HG03060 (cell line): ENCODE measurements at regions not wholly inside any gene's neighbourhood (a gene's known extent, or its start where the extent isn't known, plus 50 kb on each side); places are given as distances from the start of the nearest gene placed in this dataset.
"Not testable (repeated sequence)": the region's sequence is repeated elsewhere in the genome, so short reads cannot be mapped to it uniquely, and the experiment has no call there.

Experiments used
- ATAC-seq: cut with Tn5 transposase; IDR thresholded peaks from one replicate; pipeline ENCODE4 v1.9.1; 2021; ENCODE audit warnings: low read depth, moderate number of reproducible peaks; ENCODE audit not compliant: unreplicated experiment

- ATAC-seq = no peak
Observed at GRCh38 chr10:38209332-38209731, 115.2 kb downstream of the ZNF37A start.

DNA sequence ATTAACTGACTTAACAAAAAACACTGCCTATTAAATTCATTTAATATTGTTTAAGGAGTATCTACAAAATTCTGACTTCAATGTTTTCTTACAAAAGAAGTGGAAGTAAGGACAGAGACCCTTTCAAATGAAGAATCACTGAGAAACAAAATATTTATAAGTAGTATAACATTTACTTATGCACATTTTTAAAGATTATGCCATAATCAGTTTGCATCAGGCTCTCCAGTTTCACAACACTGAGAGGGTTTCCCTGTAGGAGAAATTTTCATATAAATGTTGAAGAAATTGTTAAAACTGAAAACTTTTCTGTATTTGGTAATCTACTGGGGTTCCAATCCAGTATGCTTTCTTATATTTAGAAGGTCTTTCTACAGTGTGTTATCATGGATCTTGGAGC is 115.6 kb downstream of the ZNF37A start:
- ATAC-seq = not testable (repeated sequence)

DNA sequence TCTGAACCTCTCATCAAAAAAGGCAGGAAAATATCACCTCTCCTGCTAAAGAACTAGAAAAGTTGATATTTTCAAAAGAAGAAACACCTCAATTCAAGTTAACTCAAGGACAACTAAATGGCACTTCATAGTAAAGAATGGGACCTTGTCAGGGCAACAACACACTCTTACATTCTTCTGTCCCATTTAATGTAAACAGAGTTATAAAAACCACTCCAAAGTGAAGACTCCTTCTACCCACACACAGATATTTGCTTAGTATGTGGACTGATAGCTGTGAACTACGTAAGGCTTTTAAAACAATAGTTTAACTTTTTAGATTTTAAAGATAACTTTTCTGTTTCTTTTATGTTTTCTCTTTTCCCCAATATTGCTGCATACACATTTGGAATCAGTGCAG is 118.3 kb downstream of the ZNF37A start:
- no peak for ATAC-seq

GRCh38 chr10:38226385-38226784 is 132.2 kb downstream of the ZNF37A start:
- ATAC-seq = no peak

GRCh38 chr10:38228394-38228793 is 134.3 kb downstream of the ZNF37A start:
- ATAC-seq = no peak

DNA sequence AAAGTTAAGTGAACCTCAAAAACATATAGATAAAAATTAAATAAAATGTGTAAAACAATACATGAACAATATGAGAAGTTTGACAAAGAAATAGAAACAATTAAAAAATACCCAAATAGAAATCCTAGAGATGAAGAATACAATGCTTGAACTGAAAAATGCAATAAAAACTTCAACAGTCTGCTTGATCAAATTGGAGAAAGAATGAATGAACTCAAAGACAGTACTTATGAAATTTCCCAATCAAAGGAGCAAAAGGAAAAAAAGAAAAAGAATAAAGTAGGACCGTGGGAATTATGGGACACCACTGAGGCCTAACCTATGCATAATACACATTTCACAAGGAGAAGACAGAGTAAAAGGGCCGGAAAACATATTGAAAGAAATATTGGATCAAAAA is 144.3 kb downstream of the ZNF37A start:
- ATAC-seq = not testable (repeated sequence)

- ATAC-seq = not testable (repeated sequence)
Observed at GRCh38 chr10:38242061-38242649, 148.0 kb downstream of the ZNF37A start.

- not testable (repeated sequence) for ATAC-seq
Observed at GRCh38 chr10:38248113-38248512, 154.0 kb downstream of the ZNF37A start.

- ATAC-seq = not testable (repeated sequence)
Observed at GRCh38 chr10:38252551-38252950, 158.4 kb downstream of the ZNF37A start.

GRCh38 chr10:38267555-38267954 is 173.4 kb downstream of the ZNF37A start:
- not testable (repeated sequence) for ATAC-seq

GRCh38 chr10:38271031-38271430 is 176.9 kb downstream of the ZNF37A start:
- ATAC-seq = not testable (repeated sequence)

DNA sequence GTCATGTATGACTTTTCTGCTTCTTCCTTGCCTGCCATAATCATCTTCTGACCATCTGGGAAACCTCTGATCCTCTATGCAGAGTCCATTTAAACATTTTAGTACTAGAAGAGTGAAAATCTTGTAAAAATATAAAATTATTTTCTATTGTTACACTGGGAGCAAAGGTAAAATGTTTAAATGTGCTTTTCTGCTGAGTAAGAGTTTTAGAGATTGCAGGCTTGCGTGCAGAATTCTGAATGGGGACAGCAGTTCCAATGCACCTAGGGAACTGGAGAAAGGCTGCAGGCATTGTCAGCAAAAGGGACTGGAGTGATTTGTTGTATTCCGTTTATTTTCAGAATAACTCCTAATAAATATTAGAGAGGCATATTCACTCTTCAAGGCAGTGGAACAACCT is 180.7 kb downstream of the ZNF37A start:
- not testable (repeated sequence) for ATAC-seq

GRCh38 chr10:38292560-38292959 is 198.4 kb downstream of the ZNF37A start:
- not testable (repeated sequence) for ATAC-seq

- ATAC-seq = not testable (repeated sequence)
Observed at GRCh38 chr10:38310111-38310510, 216.0 kb downstream of the ZNF37A start.

- not testable (repeated sequence) for ATAC-seq
Observed at GRCh38 chr10:38315090-38315805, 221.1 kb downstream of the ZNF37A start.

DNA sequence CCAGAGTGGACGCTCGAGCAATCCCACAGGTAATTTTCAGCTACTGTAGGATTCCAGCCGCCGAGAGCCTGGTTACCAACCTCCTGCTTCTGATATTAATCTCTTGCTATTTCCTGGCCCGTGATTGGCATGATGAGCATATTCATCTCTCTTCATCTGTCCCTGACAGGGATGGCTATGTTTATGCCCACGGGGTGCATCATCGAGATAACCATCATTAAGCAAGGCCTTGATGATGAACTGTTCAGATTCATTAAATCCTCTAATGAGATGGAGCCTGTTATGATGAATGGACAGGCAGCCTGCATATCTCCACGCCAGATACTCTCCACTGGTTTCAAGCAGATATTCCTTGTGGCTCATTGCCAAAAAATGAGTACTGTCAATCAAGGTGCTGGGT is 227.3 kb downstream of the ZNF37A start:
- not testable (repeated sequence) for ATAC-seq

GRCh38 chr10:38330306-38330705 is 236.2 kb downstream of the ZNF37A start:
- not testable (repeated sequence) for ATAC-seq

DNA sequence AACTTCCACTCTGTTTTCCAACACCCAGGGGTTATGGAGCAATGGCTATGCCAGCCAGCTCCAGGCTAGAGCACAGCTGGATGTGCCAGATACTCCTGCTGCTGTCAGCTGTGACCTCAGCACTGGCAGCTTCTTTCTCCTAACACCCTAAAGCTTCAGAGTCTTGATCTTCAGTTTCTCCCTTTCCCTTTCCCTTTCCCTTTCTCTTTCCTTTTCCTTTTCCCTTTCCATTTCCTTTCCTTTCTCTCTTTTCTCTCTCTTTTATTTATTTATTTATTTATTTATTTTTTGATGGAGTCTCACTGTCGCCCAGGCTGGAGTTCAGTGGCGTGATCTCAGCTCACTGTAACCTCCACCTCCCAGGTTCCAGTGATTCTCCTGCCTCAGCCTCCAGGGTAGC is 237.0 kb downstream of the ZNF37A start:
- not testable (repeated sequence) for ATAC-seq

DNA sequence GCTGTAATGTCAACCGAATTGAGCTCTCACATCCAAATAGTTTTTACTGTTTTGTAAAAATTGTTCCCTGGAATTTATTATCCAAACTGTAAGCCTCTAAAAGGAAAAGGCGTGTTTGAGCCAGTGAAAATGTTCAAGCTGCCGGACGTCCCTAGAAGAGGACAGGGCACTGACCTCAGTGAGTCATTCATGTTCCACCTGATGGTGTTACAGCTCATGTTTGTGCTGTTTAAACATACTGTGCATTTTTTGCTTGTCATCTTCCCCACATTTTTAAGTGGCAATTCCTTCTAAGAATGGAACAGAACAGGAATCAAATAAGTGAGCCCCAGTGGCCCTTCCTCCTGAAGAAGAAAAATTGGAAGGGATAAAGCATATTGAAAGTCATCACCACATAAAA is 239.6 kb downstream of the ZNF37A start:
- ATAC-seq = not testable (repeated sequence)

DNA sequence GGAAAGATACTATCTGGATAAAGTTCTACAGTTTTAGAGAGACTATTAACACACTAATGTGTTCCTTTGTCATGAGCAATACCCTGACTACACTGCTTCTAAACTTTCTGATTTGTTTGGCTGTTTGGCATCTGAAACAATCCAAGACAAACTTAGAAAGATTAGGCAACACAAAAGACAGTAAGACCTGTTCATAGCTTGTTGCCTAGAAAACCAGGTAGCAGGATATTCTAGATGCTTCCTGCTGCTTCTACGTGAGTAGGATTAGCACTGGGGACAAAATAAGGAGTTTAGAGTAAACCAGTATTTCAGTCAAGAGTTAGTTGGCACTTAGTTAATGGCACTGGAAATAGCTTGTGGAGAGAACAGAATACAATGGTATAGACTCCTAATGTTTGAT is 256.5 kb downstream of the ZNF37A start:
- not testable (repeated sequence) for ATAC-seq

DNA sequence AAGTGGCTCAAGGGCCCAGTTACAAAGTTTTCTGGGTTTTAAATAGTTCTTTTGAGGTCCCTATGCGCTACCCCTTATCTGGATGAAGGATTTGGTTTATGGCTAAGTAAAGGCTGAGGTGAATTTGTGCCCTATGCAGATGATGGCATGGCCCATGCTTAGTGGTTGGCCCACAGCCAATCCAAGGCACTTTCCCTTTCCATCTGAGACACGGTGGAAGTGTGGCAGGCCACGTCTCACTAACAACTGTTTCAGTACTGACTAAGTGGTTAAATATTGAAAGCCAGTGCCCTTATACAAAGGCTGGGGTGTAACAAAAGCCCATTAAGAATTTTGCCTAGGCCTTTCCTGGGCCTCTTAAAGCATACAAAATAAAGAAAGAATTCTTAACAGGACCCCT is 260.3 kb downstream of the ZNF37A start:
- ATAC-seq = not testable (repeated sequence)

- ATAC-seq = peak; percentile 97
Observed at GRCh38 chr10:38355911-38356526, 261.9 kb downstream of the ZNF37A start.
